ENCODE measurements at regions not wholly inside any gene's neighbourhood (a gene's known extent, or its start where the extent isn't known, plus 50 kb on each side); places are given as distances from the start of the nearest gene placed in this dataset.

GRCh38 chr5:86878250-86878649 lies 260.5 kb downstream of the COX7C start:
- POLR2A ChIA-PET (ENCODE audit: unreplicated experiment) = no interaction called here
- no peak overlapping the region for H3K56ac ChIP-seq (ENCODE audit: extremely low read depth, insufficient read depth, low read length)
- no peak overlapping the region for H3K27ac ChIP-seq (ENCODE audit: insufficient read depth, low read length)
- intact Hi-C loops (cut with micrococcal nuclease) (no loop called here), dilution Hi-C loops (cut with HindIII; ENCODE audit: low sequenced_read_pairs, unreplicated experiment) (no loop called here), in situ Hi-C loops (cut with MboI; ENCODE audit: low sequenced_read_pairs) (no loop called here)
- BruUV-seq (replicated peaks) = no TSS peak
- TF ChIP-seq CEBPB (IDR thresholded peaks at IDR 0.05; ENCODE audit: low read depth, low read length) (peak; percentile 49; the same call in 1 of the 2 replicates), MAZ (IDR thresholded peaks at IDR 0.05; ENCODE audit: borderline replicate concordance, low read depth, low read length) (no peak)
- ATAC-seq (ENCODE audit: low read depth) (no peak), DNase-seq (no peak)
- H3K4me1 ChIP-seq (ENCODE audit: control insufficient read depth, insufficient read depth, low read length) = no peaks in the 10 kb centered on the region
- no peak overlapping the region for H2AK9ac ChIP-seq (replicated peaks; ENCODE audit: low read depth, low read length, poor library complexity)
- no peak overlapping the region for H2BK120ac ChIP-seq (ENCODE audit: low read depth, low read length)
- no peak overlapping the region for H4K5ac ChIP-seq (ENCODE audit: low read depth, low read length)
- no peak overlapping the region for H3K4me2 ChIP-seq (ENCODE audit: low read depth, low read length)
- H3K79me1 ChIP-seq (ENCODE audit: low read depth in 1 of 2, low read length in 2 of 2) = no peaks in the 10 kb centered on the region
- no peak overlapping the region for H2BK5ac ChIP-seq (ENCODE audit: low read depth, low read length, poor library complexity, severe bottlenecking)
- no peak overlapping the region for H4K91ac ChIP-seq (ENCODE audit: insufficient read depth, low read depth, low read length)
- no peaks in the 10 kb centered on the region for H4K20me1 ChIP-seq (ENCODE audit: insufficient read depth, low read length)
- no peak overlapping the region for H4K8ac ChIP-seq (ENCODE audit: low read depth in 2 of 2, low read length in 2 of 2)
- no peaks in the 10 kb centered on the region for H3K9me1 ChIP-seq (ENCODE audit: insufficient read depth, low read length)
- CTCF ChIA-PET = no interaction called here
- H3K36me3 ChIP-seq (ENCODE audit: control insufficient read depth, insufficient read depth, low read length) = no peaks in the 10 kb centered on the region
- H3K9ac ChIP-seq (ENCODE audit: low read depth, low read length) = no peak overlapping the region
- no peak overlapping the region for H2AFZ ChIP-seq (replicated peaks; ENCODE audit: low read length, poor library complexity)
- H2AK5ac ChIP-seq (ENCODE audit: low read depth, low read length) = no peak overlapping the region
- no peak overlapping the region for H3K18ac ChIP-seq (ENCODE audit: low read depth, low read length)
- H3K9me3 ChIP-seq (ENCODE audit: control insufficient read depth, insufficient read depth, low read length) = no peaks in the 10 kb centered on the region
- H2BK20ac ChIP-seq (ENCODE audit: low read depth, low read length) = no peak overlapping the region
- H3K4me3 ChIP-seq (ENCODE audit: insufficient read depth, low read depth, low read length) = no peak overlapping the region
- no peak overlapping the region for H3K4ac ChIP-seq (ENCODE audit: low read depth, low read length)
- H3K14ac ChIP-seq (replicated peaks; ENCODE audit: low read depth, low read length) = no peak overlapping the region
- H2BK15ac ChIP-seq (ENCODE audit: low read depth, low read length) = no peak overlapping the region
- no peaks in the 10 kb centered on the region for H3K27me3 ChIP-seq (ENCODE audit: control insufficient read depth, insufficient read depth, low read length)
- no peak overlapping the region for H3K23ac ChIP-seq (ENCODE audit: low read depth, low read length)
